Right lobe of liver (tissue), 6 donors: ENCODE measurements at regions not wholly inside any gene's neighbourhood (a gene's known extent, or its start where the extent isn't known, plus 50 kb on each side); places are given as distances from the start of the nearest gene placed in this dataset.

ENCODE experiments used
- ATAC-seq, 4 donors: fragments of 200-7000 bp; cut with Tn5 transposase; one replicate each; pipeline ENCODE4 v1.9.1; 2020; ENCODE audit warnings: mild to moderate bottlenecking in 4 of 4, moderate library complexity in 4 of 4
- DNase-seq, 3 donors: peaks; one replicate each; pipeline ENCODE4 v3.0.0-alpha.2; 2020
- H3K27ac ChIP-seq, 3 donors: fragments of 200-600 bp; one replicate each; pipeline ENCODE4 v1.8.0; 2022
- H3K27me3 ChIP-seq, 2 donors: fragments of 200-600 bp; one replicate each; pipeline ENCODE4 v1.8.0; 2022
- H3K36me3 ChIP-seq, 4 donors: fragments of 200-600 bp; sonication (generic) in 1 of 4; one replicate each; pipeline versions ENCODE4 v1.5.1 to v1.8.0; 2017 to 2022; ENCODE audit warnings: control low read depth in 1 of 4
- H3K4me1 ChIP-seq, 4 donors: fragments of 200-600 bp; sonication (generic) in 1 of 4; one replicate each; pipeline versions ENCODE4 v1.5.1 to v1.8.0; 2017 to 2022; ENCODE audit warnings: control low read depth in 1 of 4
- H3K4me3 ChIP-seq, 3 donors: fragments of 200-600 bp; one replicate each; pipeline ENCODE4 v1.8.0; 2022
- H3K9me3 ChIP-seq, 4 donors: fragments of 200-600 bp; sonication (generic) in 1 of 4; one replicate each; pipeline versions ENCODE4 v1.5.1 to v1.8.0; 2017 to 2022; ENCODE audit warnings: control low read depth in 1 of 4
- POLR2A ChIP-seq: fragments of 450-650 bp; IDR thresholded peaks from one replicate; pipeline ENCODE4 v1.6.1; 2017; ENCODE audit warnings: antibody characterized with exemption, mild to moderate bottlenecking
- WGBS: methylation state at CpG from one replicate; pipeline ENCODE4 v1.1.6; 2018; ENCODE audit warnings: low coverage, low lambda C conversion rate; ENCODE audit not compliant: insufficient coverage; ENCODE audit errors: missing lambda C conversion rate; 5-methylcytosine and 5-hydroxymethylcytosine counted together
- intact Hi-C, 2 donors: fragments of 100-400 bp; cut with DNase I; formaldehyde crosslinking; loops; one replicate each; pipeline versions ENCODE4 v1.11.2 to v1.14.1; 2022
- TF ChIP-seq, protein P1 (sequence below), 4 donors: fragments of 200-600 bp in 3 of 4; fragments of 450-650 bp in 1 of 4; IDR thresholded peaks; one replicate each; pipeline versions ENCODE4 v1.5.1 to v1.8.0; 2016 to 2022; ENCODE audit warnings: antibody characterized with exemption in 4 of 4, mild to moderate bottlenecking in 2 of 4
- donor health status: DM: no; HTN: yes; CAD: no.
- donor health status: DM: no; HTN: no; CAD: no.
- donor health status: DM: no; HTN: no; CAD: no.
- donor health status: DM: no; HTN: yes; CAD: no.
- donor health status: DM: no; HTN: yes; CAD: no.

GRCh38 chr7:119397156-119397555, 875.8 kb upstream of the KCND2 start:
- ATAC-seq (peak in 2 of 4 donors; percentile 33 to 34), DNase-seq (no peak)
- Histone ChIP-seq H3K27ac (no peak overlapping the region), H3K27me3 (no peaks in the 10 kb centered on the region), H3K4me3 (no peak overlapping the region), H3K36me3 (no peaks in the 10 kb centered on the region), H3K4me1 (peaks cover 0 to 10% (median 0%) of the 10 kb centered on the region in 4 donors), H3K9me3 (no peaks in the 10 kb centered on the region)
- TF ChIP-seq, protein P1, sequence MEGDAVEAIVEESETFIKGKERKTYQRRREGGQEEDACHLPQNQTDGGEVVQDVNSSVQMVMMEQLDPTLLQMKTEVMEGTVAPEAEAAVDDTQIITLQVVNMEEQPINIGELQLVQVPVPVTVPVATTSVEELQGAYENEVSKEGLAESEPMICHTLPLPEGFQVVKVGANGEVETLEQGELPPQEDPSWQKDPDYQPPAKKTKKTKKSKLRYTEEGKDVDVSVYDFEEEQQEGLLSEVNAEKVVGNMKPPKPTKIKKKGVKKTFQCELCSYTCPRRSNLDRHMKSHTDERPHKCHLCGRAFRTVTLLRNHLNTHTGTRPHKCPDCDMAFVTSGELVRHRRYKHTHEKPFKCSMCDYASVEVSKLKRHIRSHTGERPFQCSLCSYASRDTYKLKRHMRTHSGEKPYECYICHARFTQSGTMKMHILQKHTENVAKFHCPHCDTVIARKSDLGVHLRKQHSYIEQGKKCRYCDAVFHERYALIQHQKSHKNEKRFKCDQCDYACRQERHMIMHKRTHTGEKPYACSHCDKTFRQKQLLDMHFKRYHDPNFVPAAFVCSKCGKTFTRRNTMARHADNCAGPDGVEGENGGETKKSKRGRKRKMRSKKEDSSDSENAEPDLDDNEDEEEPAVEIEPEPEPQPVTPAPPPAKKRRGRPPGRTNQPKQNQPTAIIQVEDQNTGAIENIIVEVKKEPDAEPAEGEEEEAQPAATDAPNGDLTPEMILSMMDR (IDR thresholded peaks at IDR 0.05), result no peak
- no peak for TF ChIP-seq POLR2A
- WGBS, result 42% methylated on average over 2 of the region's 2 CpGs
- intact Hi-C loops, result no loop called here

DNA sequence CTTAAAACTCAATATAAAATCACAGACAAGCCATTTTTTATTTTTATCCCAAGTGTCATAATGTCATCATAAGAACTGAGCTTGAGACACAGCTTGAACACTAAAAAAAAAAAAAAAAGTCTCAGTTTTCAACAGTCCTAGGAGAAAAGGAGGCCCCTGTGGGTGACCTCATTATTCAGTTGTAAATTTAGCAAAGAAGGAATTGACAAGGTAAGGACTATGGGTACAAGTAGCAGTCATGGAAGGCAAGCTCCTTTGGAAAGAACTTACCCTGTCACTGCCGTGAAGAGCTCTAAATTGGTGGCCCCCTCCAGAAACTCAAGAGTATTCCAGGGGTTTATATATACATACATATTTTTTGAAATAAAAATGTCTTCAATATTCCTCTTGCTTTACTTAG, 864.4 kb upstream of the KCND2 start:
- Histone ChIP-seq H3K36me3 (no peaks in the 10 kb centered on the region), H3K27ac (no peak overlapping the region), H3K4me3 (no peak overlapping the region), H3K9me3 (no peaks in the 10 kb centered on the region), H3K27me3 (no peaks in the 10 kb centered on the region), H3K4me1 (no peaks in the 10 kb centered on the region)
- no peak for ATAC-seq
- DNase-seq, result no peak
- TF ChIP-seq, protein P1 (IDR thresholded peaks at IDR 0.05), result no peak
- TF ChIP-seq POLR2A, result no peak
- intact Hi-C loops, result no loop called here
- WGBS, result 100% methylated on average over 1 of the region's 1 CpG

- WGBS, result no CpG with 5 or more reads among the region's 22 CpGs
- TF ChIP-seq, protein P1 (IDR thresholded peaks at IDR 0.05), result no peak
- H3K27me3 ChIP-seq, result no peaks in the 10 kb centered on the region
- no peak overlapping the region for H3K27ac ChIP-seq
- no peaks in the 10 kb centered on the region for H3K4me1 ChIP-seq
- H3K36me3 ChIP-seq, result no peaks in the 10 kb centered on the region
- H3K4me3 ChIP-seq, result no peak overlapping the region
- intact Hi-C loops, result no loop called here
- ATAC-seq, result no peak
- H3K9me3 ChIP-seq, result no peaks in the 10 kb centered on the region
- DNase-seq, result no peak
These were observed 859.6 kb upstream of the KCND2 start for GRCh38 chr7:119413314-119413805.

GRCh38 chr7:119415682-119416081, 857.3 kb upstream of the KCND2 start:
- TF ChIP-seq POLR2A, result no peak
- TF ChIP-seq, protein P1 (IDR thresholded peaks at IDR 0.05), result no peak

DNA sequence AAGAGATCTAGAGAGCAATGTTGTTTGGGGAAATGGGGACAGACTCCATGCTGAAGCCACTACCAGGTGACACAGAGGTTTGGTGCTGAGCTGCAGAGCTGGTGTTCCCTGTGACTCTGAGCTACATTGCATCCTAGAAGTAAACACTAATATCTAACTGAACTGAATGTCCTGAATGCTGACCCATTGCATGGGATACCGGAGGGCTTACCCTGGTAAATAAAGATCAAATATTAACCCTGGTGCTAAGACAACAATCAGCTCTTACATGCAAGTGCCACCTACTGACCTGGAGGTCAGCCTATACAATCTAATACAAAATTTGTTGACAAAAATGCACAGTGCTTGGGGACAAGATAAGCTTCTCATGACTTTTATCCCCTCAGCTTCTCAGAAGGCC, 851.3 kb upstream of the KCND2 start:
- TF ChIP-seq, protein P1 (IDR thresholded peaks at IDR 0.05), result peak in 2 of 4 donors; percentile 6 to 23
- TF ChIP-seq POLR2A, result no peak
- Histone ChIP-seq H3K27ac (no peak overlapping the region), H3K4me1 (peaks cover 0 to 8% (median 4%) of the 10 kb centered on the region in 4 donors), H3K36me3 (no peaks in the 10 kb centered on the region), H3K4me3 (no peak overlapping the region), H3K27me3 (no peaks in the 10 kb centered on the region), H3K9me3 (no peaks in the 10 kb centered on the region)
- DNase-seq (no peak), ATAC-seq (peak; percentile 75 to 98 (median 96))
- intact Hi-C loops, result no loop called here
- 64% methylated on average over 1 of the region's 1 CpG for WGBS

More at GRCh38 chr7:119415682-119416081, 857.3 kb upstream of the KCND2 start:
- intact Hi-C loops, result no loop called here
- 65% methylated on average over 4 of the region's 4 CpGs for WGBS
- no peaks in the 10 kb centered on the region for H3K4me1 ChIP-seq
- no peaks in the 10 kb centered on the region for H3K9me3 ChIP-seq
- DNase-seq, result no peak
- no peaks in the 10 kb centered on the region for H3K36me3 ChIP-seq
- no peak for ATAC-seq
- no peaks in the 10 kb centered on the region for H3K27me3 ChIP-seq
- H3K27ac ChIP-seq, result no peak overlapping the region
- H3K4me3 ChIP-seq, result no peak overlapping the region
